IMR-90 (cell line): ENCODE measurements at regions not wholly inside any gene's neighbourhood (a gene's known extent, or its start where the extent isn't known, plus 50 kb on each side); places are given as distances from the start of the nearest gene placed in this dataset.
A peak's percentile ranks its signal among the peaks of the same experiment; 100 is the strongest.

Source experiments
- CTCF ChIP-seq: conservative IDR thresholded peaks from 2 replicates; pipeline ENCODE4 v1.5.1; 2012; ENCODE audit warnings: mild to moderate bottlenecking, low read depth, low read length, improper control_type of control experiment
- ELK1 ChIP-seq: fragments of 150-350 bp; IDR thresholded peaks from 2 replicates; pipeline ENCODE4 v1.6.1; 2016; ENCODE audit warnings: low read depth, mild to moderate bottlenecking, low read length, moderate library complexity, borderline replicate concordance
- FOS ChIP-seq: fragments of 150-350 bp; IDR thresholded peaks from 2 replicates; pipeline ENCODE4 v1.6.1; 2016; ENCODE audit warnings: low read depth, low read length
- MAFK ChIP-seq: IDR thresholded peaks from 2 replicates; pipeline ENCODE4 v1.6.1; 2012; ENCODE audit warnings: low read depth, low read length, improper control_type of control experiment
- MXI1 ChIP-seq: IDR thresholded peaks from 2 replicates; pipeline ENCODE4 v1.6.1; 2012; ENCODE audit warnings: low read depth, mild to moderate bottlenecking, low read length, moderate library complexity, borderline replicate concordance
- POLR2A ChIP-seq: IDR thresholded peaks from 2 replicates; pipeline ENCODE4 v1.6.1; 2012; ENCODE audit warnings: mild to moderate bottlenecking, low read depth, low read length
- RAD21 ChIP-seq: IDR thresholded peaks from 2 replicates; pipeline ENCODE4 v1.6.1; 2012; ENCODE audit warnings: low read length, improper control_type of control experiment
- RCOR1 ChIP-seq: IDR thresholded peaks from 2 replicates; pipeline ENCODE4 v1.6.1; 2012; ENCODE audit warnings: mild to moderate bottlenecking, low read length, improper control_type of control experiment; ENCODE audit not compliant: insufficient replicate concordance
- RFX5 ChIP-seq: IDR thresholded peaks from 2 replicates; pipeline ENCODE4 v1.8.0; 2012; ENCODE audit warnings: low read depth, mild to moderate bottlenecking, low read length, moderate library complexity

GRCh38 chr17:63096426-63096825 is 130.4 kb downstream of the TANC2 start:
- no peak for TF ChIP-seq RAD21
- TF ChIP-seq CTCF, result no peak
- no peak for TF ChIP-seq POLR2A
- TF ChIP-seq ELK1, result no peak
- TF ChIP-seq RFX5, result no peak
- TF ChIP-seq RCOR1, result no peak
- TF ChIP-seq MXI1, result no peak
- TF ChIP-seq FOS, result 0 out of 2 replicates have a peak, but pooled peaks have one; percentile 18
- no peak for TF ChIP-seq MAFK
